Prostate gland (tissue), 2 donors: ENCODE measurements at regions not wholly inside any gene's neighbourhood (a gene's known extent, or its start where the extent isn't known, plus 50 kb on each side); places are given as distances from the start of the nearest gene placed in this dataset.

ENCODE experiments used
- POLR2A ChIP-seq: fragments of 450-650 bp; IDR thresholded peaks from one replicate; pipeline ENCODE4 v1.6.1; 2016; ENCODE audit warnings: antibody characterized with exemption, mild to moderate bottlenecking
- POLR2AphosphoS5 ChIP-seq: sonication (generic); formaldehyde crosslinking; IDR thresholded peaks from one replicate; pipeline ENCODE4 v1.6.1; 2017; ENCODE audit warnings: antibody characterized with exemption
- TF ChIP-seq, protein P1 (sequence below), 4 experiments: fragments of 200-600 bp in 2 of 4; fragments of 450-650 bp in 2 of 4; sonication (generic) in 2 of 4; IDR thresholded peaks; 1 replicate in 3 of 4; 2 replicates in 1 of 4; pipeline ENCODE4 v1.5.1; 2016 to 2019; ENCODE audit warnings: antibody characterized with exemption in 4 of 4, mild to moderate bottlenecking in 2 of 4, moderate library complexity in 2 of 4

DNA sequence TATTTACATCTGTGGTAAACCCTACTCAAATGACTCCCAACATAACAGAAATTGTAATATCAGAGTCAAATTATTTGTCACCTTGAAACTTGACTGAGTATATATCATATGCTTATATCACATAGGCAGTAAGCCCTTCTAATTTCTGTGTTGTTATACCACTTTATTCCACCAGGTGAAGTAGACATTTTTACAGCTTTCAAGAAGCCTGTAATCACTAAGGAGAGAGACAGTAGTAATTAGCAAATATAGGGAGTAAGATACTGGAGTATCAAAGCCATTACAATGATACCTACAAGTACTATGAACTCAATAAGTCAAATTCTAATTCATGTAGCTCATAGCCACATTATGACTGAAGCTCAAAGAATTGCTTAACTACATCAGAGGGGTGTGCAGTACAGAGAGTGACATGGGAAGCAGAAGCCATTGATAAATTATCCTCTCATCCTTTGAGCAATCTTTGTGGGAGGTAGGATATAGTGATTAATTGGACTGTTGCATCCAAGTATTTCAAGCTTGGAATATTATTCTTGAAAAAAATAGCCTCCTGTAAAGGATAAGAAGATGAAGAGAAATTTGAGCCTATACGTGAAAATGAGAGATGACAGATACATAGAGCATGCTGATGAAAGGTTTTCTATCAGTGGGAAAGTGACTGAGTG, 1005.9 kb downstream of the ZPLD1 start:
- TF ChIP-seq, protein P1, sequence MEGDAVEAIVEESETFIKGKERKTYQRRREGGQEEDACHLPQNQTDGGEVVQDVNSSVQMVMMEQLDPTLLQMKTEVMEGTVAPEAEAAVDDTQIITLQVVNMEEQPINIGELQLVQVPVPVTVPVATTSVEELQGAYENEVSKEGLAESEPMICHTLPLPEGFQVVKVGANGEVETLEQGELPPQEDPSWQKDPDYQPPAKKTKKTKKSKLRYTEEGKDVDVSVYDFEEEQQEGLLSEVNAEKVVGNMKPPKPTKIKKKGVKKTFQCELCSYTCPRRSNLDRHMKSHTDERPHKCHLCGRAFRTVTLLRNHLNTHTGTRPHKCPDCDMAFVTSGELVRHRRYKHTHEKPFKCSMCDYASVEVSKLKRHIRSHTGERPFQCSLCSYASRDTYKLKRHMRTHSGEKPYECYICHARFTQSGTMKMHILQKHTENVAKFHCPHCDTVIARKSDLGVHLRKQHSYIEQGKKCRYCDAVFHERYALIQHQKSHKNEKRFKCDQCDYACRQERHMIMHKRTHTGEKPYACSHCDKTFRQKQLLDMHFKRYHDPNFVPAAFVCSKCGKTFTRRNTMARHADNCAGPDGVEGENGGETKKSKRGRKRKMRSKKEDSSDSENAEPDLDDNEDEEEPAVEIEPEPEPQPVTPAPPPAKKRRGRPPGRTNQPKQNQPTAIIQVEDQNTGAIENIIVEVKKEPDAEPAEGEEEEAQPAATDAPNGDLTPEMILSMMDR (IDR thresholded peaks at IDR 0.05) = peak in 1 of 4 experiments; percentile 24
- no peak for TF ChIP-seq POLR2A
- no peak for TF ChIP-seq POLR2AphosphoS5
